ENCODE measurements at regions not wholly inside any gene's neighbourhood (a gene's known extent, or its start where the extent isn't known, plus 50 kb on each side); places are given as distances from the start of the nearest gene placed in this dataset.

GRCh38 chr2:216911008-216911407 is 51.1 kb upstream of the TNP1 start:
- DNase-seq (ENCODE audit: low read depth, low spot score): no peak
- in situ Hi-C loops (cut with HindIII; ENCODE audit: low sequenced_read_pairs): no loop called here
- no peak for TF ChIP-seq CTCF (IDR thresholded peaks at IDR 0.05; ENCODE audit: low read depth, low read length)
- no peak overlapping the region for H3K4me3 ChIP-seq (ENCODE audit: low read depth, low read length)

GRCh38 chr2:216909541-216910210 is 49.8 kb upstream of the TNP1 start:
- in situ Hi-C loops (cut with HindIII; ENCODE audit: low sequenced_read_pairs): no loop called here
- no peak for DNase-seq (ENCODE audit: low read depth, low spot score)
- TF ChIP-seq CTCF (IDR thresholded peaks at IDR 0.05; ENCODE audit: low read depth, low read length): no peak
- H3K4me3 ChIP-seq (ENCODE audit: low read depth, low read length): no peak overlapping the region

Measured in astrocyte of the spinal cord (primary cell).